PFSK-1 (cell line): ENCODE measurements at regions not wholly inside any gene's neighbourhood (a gene's known extent, or its start where the extent isn't known, plus 50 kb on each side); places are given as distances from the start of the nearest gene placed in this dataset.

Source experiments
- POLR2AphosphoS5 ChIP-seq: IDR thresholded peaks from 2 replicates; pipeline ENCODE4 v1.6.1; 2012; ENCODE audit warnings: low read depth, mild to moderate bottlenecking, control low read depth, low read length, moderate library complexity
- REST ChIP-seq, 2 experiments: IDR thresholded peaks; 2 replicates each; pipeline versions ENCODE4 v1.6.1 to v1.8.0; 2011 to 2012; ENCODE audit warnings: low read depth in 2 of 2, low read length in 2 of 2, control low read depth in 1 of 2, inconsistent platforms in 1 of 2, mild to moderate bottlenecking in 1 of 2, moderate library complexity in 1 of 2; ENCODE audit not compliant: insufficient read depth in 1 of 2
- SIN3A ChIP-seq: IDR thresholded peaks from 2 replicates; pipeline ENCODE4 v1.6.1; 2012; ENCODE audit warnings: mild to moderate bottlenecking, low read length, moderate library complexity, borderline replicate concordance; ENCODE audit not compliant: insufficient read depth
- TAF1 ChIP-seq: IDR thresholded peaks from 2 replicates; pipeline ENCODE4 v1.6.1; 2012; ENCODE audit warnings: low read length, control low read depth, borderline replicate concordance; ENCODE audit not compliant: insufficient read depth

- TF ChIP-seq POLR2AphosphoS5, result no peak
- no peak for TF ChIP-seq TAF1
- no peak for TF ChIP-seq REST (IDR thresholded peaks at IDR 0.05; ENCODE audit: insufficient read depth in 1 of 2, low read depth in 2 of 2, low read length in 2 of 2)
- no peak for TF ChIP-seq SIN3A
These were observed 131.8 kb downstream of the TES start for GRCh38 chr7:116342125-116342524.
